ENCODE measurements at regions not wholly inside any gene's neighbourhood (a gene's known extent, or its start where the extent isn't known, plus 50 kb on each side); places are given as distances from the start of the nearest gene placed in this dataset.

DNA sequence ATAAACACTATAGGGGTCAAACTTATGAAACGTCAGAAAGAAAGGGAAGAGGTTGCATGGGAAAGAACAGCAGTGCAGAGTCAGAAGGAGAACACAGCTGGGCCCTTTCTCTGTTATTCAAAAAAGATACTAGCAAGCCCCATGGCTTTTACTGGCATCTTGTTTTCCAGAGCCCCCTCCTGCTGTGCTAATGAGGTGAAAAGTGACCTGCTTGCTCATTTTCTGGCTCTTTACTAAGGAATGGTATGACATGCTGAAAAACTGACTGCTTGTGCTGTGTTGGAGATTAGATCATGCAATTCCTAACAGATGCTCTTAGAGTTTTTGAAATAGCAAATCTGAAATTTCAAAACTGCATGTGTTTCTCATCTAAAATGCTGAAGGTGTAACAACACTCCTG, 541.6 kb upstream of the ALCAM start:
- TF ChIP-seq, protein P1, sequence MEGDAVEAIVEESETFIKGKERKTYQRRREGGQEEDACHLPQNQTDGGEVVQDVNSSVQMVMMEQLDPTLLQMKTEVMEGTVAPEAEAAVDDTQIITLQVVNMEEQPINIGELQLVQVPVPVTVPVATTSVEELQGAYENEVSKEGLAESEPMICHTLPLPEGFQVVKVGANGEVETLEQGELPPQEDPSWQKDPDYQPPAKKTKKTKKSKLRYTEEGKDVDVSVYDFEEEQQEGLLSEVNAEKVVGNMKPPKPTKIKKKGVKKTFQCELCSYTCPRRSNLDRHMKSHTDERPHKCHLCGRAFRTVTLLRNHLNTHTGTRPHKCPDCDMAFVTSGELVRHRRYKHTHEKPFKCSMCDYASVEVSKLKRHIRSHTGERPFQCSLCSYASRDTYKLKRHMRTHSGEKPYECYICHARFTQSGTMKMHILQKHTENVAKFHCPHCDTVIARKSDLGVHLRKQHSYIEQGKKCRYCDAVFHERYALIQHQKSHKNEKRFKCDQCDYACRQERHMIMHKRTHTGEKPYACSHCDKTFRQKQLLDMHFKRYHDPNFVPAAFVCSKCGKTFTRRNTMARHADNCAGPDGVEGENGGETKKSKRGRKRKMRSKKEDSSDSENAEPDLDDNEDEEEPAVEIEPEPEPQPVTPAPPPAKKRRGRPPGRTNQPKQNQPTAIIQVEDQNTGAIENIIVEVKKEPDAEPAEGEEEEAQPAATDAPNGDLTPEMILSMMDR (IDR thresholded peaks at IDR 0.05): no peak
- no peak for TF ChIP-seq POLR2A (IDR thresholded peaks at IDR 0.05)
- intact Hi-C loops (cut with DNase I; ENCODE audit: low total_unique reads): no loop called here
- Histone ChIP-seq H3K4me1 (no peaks in the 10 kb centered on the region), H3K4me3 (no peak overlapping the region), H3K36me3 (no peaks in the 10 kb centered on the region), H3K27me3 (no peaks in the 10 kb centered on the region), H3K27ac (no peak overlapping the region), H3K9me3 (peaks cover 0 to 6% of the 10 kb centered on the region in 2 donors)
- no peak for DNase-seq

DNA sequence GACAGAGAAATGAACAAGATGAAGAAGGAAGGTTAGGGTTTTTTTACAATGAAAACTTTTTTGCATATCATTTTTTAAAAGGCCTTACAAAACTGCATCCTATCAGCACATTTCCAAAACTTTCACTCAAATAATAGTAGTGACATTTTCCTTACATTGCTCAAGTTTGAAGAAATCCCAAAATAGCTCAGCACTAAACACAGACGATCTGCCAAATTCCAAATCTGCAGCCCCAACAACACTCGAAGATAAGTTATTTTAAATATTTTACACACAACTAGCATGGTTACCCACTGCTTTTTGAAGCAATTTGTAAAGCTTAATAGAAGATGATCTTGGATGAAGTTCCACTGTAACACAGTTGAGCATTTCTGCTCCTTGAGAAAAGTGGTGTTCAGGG, 535.6 kb upstream of the ALCAM start:
- DNase-seq: no peak
- H3K27ac ChIP-seq: no peak overlapping the region
- no peaks in the 10 kb centered on the region for H3K4me1 ChIP-seq
- no peaks in the 10 kb centered on the region for H3K36me3 ChIP-seq
- TF ChIP-seq, protein P1 (IDR thresholded peaks at IDR 0.05): no peak
- TF ChIP-seq POLR2A (IDR thresholded peaks at IDR 0.05): no peak
- intact Hi-C loops (cut with DNase I; ENCODE audit: low total_unique reads): no loop called here
- H3K9me3 ChIP-seq: no peaks in the 10 kb centered on the region
- H3K27me3 ChIP-seq: no peaks in the 10 kb centered on the region
- no peak overlapping the region for H3K4me3 ChIP-seq

DNA sequence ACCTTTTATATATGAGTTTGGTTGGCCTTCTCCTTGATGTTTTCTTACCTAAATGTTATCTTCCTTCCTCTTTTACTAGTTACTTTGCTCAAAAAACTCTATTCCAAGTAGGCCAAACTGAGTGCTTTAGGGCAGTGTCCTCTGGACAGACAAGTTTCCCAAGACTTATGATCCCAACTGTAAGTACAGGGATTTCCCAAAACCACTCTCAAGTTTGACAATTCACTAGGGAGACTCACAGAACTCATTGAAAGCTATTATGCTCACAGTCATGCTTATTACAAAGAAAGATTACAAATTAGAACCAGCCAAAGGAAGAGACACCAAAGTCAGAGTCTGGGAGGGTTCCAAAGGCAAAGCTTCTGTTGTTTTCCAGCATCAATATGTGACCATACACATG, 534.2 kb upstream of the ALCAM start:
- TF ChIP-seq, protein P1 (IDR thresholded peaks at IDR 0.05): no peak
- no peak for TF ChIP-seq POLR2A (IDR thresholded peaks at IDR 0.05)
- no peak overlapping the region for H3K4me3 ChIP-seq
- H3K36me3 ChIP-seq: no peaks in the 10 kb centered on the region
- intact Hi-C loops (cut with DNase I; ENCODE audit: low total_unique reads): no loop called here
- no peak overlapping the region for H3K27ac ChIP-seq
- H3K9me3 ChIP-seq: no peaks in the 10 kb centered on the region
- H3K4me1 ChIP-seq: no peaks in the 10 kb centered on the region
- no peak for DNase-seq
- no peaks in the 10 kb centered on the region for H3K27me3 ChIP-seq

DNA sequence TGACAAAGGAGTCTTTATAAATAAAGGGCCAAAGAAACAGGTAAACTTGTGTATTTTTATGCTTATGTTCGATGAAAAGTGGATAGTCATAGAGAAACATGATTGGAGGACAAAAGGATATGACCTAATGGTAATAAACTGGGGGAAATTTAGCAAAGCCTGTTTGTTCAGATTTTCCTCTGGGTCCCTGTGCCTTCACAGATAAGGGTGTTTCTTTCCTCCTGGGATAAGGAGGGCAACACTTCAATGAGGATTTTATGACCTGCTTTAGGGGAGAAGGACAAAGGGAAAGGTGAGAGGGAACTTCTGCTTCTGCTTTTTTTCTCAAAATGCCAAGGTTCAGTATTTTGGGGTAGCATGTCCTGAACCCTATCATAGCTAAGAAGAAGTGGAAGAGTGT, 531.3 kb upstream of the ALCAM start:
- H3K27ac ChIP-seq: no peak overlapping the region
- no peak overlapping the region for H3K4me3 ChIP-seq
- no peak for DNase-seq
- no peaks in the 10 kb centered on the region for H3K36me3 ChIP-seq
- no peaks in the 10 kb centered on the region for H3K27me3 ChIP-seq
- intact Hi-C loops (cut with DNase I; ENCODE audit: low total_unique reads): no loop called here
- H3K4me1 ChIP-seq: no peaks in the 10 kb centered on the region
- no peaks in the 10 kb centered on the region for H3K9me3 ChIP-seq
- TF ChIP-seq, protein P1 (IDR thresholded peaks at IDR 0.05): no peak
- no peak for TF ChIP-seq POLR2A (IDR thresholded peaks at IDR 0.05)

DNA sequence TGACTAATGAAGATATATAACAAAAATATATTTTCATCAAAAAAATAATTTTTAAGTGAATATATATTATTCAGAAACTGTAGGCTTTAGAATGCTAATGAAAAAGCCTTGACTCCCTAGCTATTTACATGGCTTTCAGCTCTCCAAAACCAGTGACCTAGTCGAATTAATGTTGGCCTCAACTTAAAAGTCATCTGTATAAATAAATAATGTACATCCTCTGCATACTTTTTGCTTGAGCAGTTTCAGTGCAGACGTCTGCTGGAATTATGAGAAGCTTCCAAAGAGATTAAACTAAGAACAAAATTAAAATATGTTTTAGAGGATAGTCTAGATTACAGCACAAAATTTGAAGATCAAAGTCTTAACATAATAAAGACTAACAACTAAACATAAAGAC, 520.4 kb upstream of the ALCAM start:
- Histone ChIP-seq H3K9me3 (no peaks in the 10 kb centered on the region), H3K4me3 (no peak overlapping the region), H3K36me3 (no peaks in the 10 kb centered on the region), H3K27ac (no peak overlapping the region), H3K27me3 (no peaks in the 10 kb centered on the region), H3K4me1 (no peaks in the 10 kb centered on the region)
- intact Hi-C loops (cut with DNase I; ENCODE audit: low total_unique reads): no loop called here
- DNase-seq: no peak
- no peak for TF ChIP-seq POLR2A (IDR thresholded peaks at IDR 0.05)

DNA sequence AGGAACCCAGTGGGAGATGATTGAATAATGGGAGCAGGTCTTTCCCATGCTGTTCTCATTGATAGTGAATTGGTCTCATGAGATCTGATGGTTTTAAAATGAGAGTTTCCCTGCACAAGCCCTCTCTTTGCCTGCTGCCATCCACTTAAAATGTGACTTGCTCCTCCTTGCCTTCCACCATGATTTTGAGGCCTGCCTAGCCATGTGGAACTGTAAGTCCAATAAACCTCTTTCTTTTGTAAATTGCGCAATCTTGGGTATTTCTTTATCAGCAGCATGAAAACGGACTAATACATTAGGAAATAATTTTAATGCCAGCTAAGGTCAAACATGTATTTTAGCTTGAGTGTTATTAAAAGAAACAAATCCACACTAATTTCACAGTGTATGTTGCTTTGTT, 517.6 kb upstream of the ALCAM start:
- no peaks in the 10 kb centered on the region for H3K9me3 ChIP-seq
- no peak overlapping the region for H3K27ac ChIP-seq
- intact Hi-C loops (cut with DNase I; ENCODE audit: low total_unique reads): no loop called here
- H3K27me3 ChIP-seq: no peaks in the 10 kb centered on the region
- no peak for DNase-seq
- no peaks in the 10 kb centered on the region for H3K36me3 ChIP-seq
- H3K4me1 ChIP-seq: no peaks in the 10 kb centered on the region
- no peak overlapping the region for H3K4me3 ChIP-seq
- TF ChIP-seq, protein P1 (IDR thresholded peaks at IDR 0.05): no peak
- TF ChIP-seq POLR2A (IDR thresholded peaks at IDR 0.05): no peak
